HepG2 (cell line): ENCODE measurements at regions not wholly inside any gene's neighbourhood (a gene's known extent, or its start where the extent isn't known, plus 50 kb on each side); places are given as distances from the start of the nearest gene placed in this dataset.

ENCODE experiments used
- ZNF34 ChIP-seq: sonication (generic); formaldehyde crosslinking; IDR thresholded peaks from 2 replicates; pipeline ENCODE4 v1.4.0; 2020; ENCODE audit warnings: mild to moderate bottlenecking, missing genetic modification reagents, borderline replicate concordance
- ZNF383 ChIP-seq: sonication (generic); formaldehyde crosslinking; IDR thresholded peaks from 2 replicates; pipeline ENCODE4 v1.4.0; 2020; ENCODE audit warnings: missing genetic modification reagents, mild to moderate bottlenecking, borderline replicate concordance

DNA sequence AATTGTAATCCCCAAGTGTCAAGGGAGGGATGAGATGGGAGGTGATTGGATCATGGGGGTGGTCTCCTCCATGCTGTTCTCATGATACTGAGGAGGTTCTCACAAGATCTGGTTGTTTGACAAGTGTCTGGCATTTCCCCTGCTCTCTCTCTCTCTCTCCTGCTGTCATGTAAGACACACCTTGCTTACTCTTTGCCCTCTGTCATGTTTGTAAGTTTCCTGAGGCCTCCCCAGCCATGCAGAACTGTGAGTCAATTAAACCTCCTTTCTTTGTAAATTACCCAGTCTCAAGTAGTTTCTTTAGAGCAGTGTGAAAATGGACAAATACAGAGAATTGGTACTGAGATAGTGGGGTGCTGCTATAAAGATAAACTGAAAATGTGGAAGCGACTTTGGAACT, 207.9 kb downstream of the HINT1 start:
- TF ChIP-seq ZNF383 (CRISPR knock-in tag) (no peak), ZNF34 (no peak)
